ENCODE measurements at regions not wholly inside any gene's neighbourhood (a gene's known extent, or its start where the extent isn't known, plus 50 kb on each side); places are given as distances from the start of the nearest gene placed in this dataset.

DNA sequence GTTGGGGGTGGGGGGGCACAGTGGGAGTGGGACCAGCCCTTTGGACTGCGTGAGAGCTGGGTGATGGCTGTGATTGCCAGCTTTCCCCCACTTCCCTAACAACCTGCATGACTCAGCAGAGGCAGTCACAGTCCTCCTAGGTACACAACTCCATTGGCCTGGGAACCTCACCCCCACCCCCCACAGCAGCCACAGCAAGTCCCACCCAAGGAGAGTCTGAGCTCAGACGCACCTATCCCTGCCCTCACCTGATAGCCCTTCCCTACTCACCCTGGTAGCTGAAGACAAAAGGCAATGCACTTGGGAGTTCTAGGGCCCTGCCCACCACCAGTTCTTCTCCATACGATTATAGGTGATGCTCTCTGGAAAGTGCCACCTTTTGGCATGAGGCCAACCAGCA lies 188.9 kb downstream of the ZNF648 start:
- TF ChIP-seq, protein P1, sequence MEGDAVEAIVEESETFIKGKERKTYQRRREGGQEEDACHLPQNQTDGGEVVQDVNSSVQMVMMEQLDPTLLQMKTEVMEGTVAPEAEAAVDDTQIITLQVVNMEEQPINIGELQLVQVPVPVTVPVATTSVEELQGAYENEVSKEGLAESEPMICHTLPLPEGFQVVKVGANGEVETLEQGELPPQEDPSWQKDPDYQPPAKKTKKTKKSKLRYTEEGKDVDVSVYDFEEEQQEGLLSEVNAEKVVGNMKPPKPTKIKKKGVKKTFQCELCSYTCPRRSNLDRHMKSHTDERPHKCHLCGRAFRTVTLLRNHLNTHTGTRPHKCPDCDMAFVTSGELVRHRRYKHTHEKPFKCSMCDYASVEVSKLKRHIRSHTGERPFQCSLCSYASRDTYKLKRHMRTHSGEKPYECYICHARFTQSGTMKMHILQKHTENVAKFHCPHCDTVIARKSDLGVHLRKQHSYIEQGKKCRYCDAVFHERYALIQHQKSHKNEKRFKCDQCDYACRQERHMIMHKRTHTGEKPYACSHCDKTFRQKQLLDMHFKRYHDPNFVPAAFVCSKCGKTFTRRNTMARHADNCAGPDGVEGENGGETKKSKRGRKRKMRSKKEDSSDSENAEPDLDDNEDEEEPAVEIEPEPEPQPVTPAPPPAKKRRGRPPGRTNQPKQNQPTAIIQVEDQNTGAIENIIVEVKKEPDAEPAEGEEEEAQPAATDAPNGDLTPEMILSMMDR (IDR thresholded peaks at IDR 0.05; ENCODE audit: low read depth, low read length, missing control alignments) = no peak
- H3K4me3 ChIP-seq (ENCODE audit: low read depth, low read length) = no peak overlapping the region
- no peak for DNase-seq (ENCODE audit: low read depth)

DNA sequence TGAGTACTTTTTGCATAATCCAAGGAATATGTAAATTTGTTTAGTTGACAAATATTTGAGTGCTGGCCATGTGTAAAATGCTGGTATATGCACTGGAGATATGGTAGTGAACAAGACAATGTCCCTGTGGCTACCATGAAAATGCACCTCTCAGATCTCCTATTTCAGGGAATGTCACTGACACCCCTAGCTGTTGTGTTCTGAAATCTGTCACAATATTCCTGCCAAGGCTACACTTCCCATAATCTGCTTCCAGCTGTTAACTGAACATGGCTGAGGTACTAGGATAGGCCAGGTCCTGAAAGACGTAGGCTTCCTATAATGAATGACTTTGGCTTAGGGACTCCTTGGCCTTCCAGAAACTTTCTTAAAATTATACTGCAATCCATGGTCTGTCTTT lies 197.8 kb downstream of the ZNF648 start:
- no peak for DNase-seq (ENCODE audit: low read depth)
- no peak overlapping the region for H3K4me3 ChIP-seq (ENCODE audit: low read depth, low read length)
- TF ChIP-seq, protein P1 (IDR thresholded peaks at IDR 0.05; ENCODE audit: low read depth, low read length, missing control alignments) = no peak

DNA sequence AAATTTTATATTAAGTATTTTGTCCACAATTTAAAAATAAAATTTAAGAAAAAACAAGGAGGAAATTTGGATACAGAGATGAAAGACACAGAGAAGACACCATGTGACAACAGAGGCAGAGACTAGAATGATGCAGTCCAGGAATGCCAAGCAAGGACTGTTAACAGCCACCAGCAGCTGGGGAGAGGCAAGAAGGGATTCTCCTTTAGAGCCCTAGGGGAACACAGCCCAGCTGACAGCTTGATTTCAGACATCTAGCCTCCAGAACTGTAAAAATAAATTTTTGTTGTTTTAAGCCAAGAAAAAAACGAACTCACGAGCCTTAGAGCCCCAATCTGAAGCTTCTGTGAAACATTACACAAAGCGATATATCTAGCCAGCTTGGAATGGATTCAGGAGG lies 198.5 kb downstream of the ZNF648 start:
- H3K4me3 ChIP-seq (ENCODE audit: low read depth, low read length) = no peak overlapping the region
- TF ChIP-seq, protein P1 (IDR thresholded peaks at IDR 0.05; ENCODE audit: low read depth, low read length, missing control alignments) = no peak
- no peak for DNase-seq (ENCODE audit: low read depth)

DNA sequence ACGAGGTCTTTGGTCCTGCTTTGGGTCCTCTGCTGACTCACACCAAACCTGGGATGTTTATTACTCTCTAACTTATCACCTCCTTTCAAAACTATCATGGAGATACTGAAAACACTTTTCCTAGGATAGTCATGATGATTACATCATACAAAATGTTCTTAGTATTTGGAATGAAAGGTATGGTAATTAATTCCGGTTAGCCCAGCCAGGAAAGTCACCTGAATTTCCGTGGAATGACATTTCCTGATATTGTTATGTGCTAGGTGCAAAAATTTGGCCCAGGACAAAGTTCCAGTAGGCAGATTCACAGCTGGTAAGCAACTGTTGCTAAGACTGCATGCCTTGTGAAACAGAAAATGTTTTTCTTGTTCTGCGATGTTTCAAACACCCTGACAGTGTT lies 203.4 kb downstream of the ZNF648 start:
- H3K4me3 ChIP-seq (ENCODE audit: low read depth, low read length) = no peak overlapping the region
- no peak for DNase-seq (ENCODE audit: low read depth)
- TF ChIP-seq, protein P1 (IDR thresholded peaks at IDR 0.05; ENCODE audit: low read depth, low read length, missing control alignments) = no peak
